Neutrophil (primary cell): ENCODE measurements at regions not wholly inside any gene's neighbourhood (a gene's known extent, or its start where the extent isn't known, plus 50 kb on each side); places are given as distances from the start of the nearest gene placed in this dataset.

Experiments
- H3K27ac ChIP-seq: fragments of 200-600 bp; sonication (generic); 2 replicates; pipeline ENCODE4 v1.5.1; 2016; ENCODE audit warnings: mild to moderate bottlenecking, moderate library complexity
- H3K27me3 ChIP-seq: fragments of 200-600 bp; sonication (generic); 2 replicates; pipeline ENCODE4 v1.6.0; 2016; ENCODE audit warnings: mild to moderate bottlenecking
- H3K36me3 ChIP-seq: fragments of 200-600 bp; sonication (generic); 2 replicates; pipeline ENCODE4 v1.5.1; 2017
- H3K4me1 ChIP-seq, 2 experiments: fragments of 200-600 bp in 1 of 2; sonication (generic) in 1 of 2; 1 replicate in 1 of 2; 2 replicates in 1 of 2; pipeline versions ENCODE4 v1.5.1 to v1.6.1; 2013 to 2016; ENCODE audit warnings: low read depth in 1 of 2, low read length in 1 of 2, mild to moderate bottlenecking in 1 of 2, moderate library complexity in 1 of 2; ENCODE audit not compliant: control insufficient read depth in 1 of 2, insufficient read depth in 1 of 2
- H3K4me3 ChIP-seq, 2 experiments: fragments of 200-600 bp in 1 of 2; sonication (generic) in 1 of 2; 1 replicate in 1 of 2; 2 replicates in 1 of 2; pipeline ENCODE4 v1.5.1; 2013 to 2016; ENCODE audit warnings: low read depth in 1 of 2, low read length in 1 of 2, mild to moderate bottlenecking in 1 of 2, moderate library complexity in 1 of 2
- H3K9me3 ChIP-seq: fragments of 200-600 bp; sonication (generic); 2 replicates; pipeline ENCODE4 v1.5.1; 2016
- TF ChIP-seq, protein P1 (sequence below): fragments of 200-600 bp; sonication (generic); IDR thresholded peaks from 2 replicates; pipeline ENCODE4 v1.5.1; 2016; ENCODE audit warnings: antibody characterized with exemption

DNA sequence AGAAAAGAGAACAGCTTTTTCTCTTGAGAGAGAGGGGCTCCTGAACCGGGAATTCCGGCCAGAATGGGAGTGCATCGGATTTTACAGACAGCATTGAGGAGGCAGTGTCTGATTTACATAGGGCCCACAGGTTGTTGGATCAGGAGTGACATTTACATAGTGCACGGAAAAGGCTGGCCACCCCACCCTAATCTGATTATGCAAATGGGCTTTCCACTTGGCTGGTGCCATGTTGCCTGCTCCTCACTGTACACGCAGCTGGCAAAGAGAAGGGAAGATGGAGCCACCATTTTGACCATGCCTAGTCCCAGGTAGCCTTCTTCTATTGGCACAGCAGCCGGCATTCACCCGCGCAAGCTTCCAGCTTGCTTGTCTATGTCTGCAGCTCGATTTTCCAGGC is 77.5 kb upstream of the FAM171A1 start:
- no peak overlapping the region for H3K27ac ChIP-seq
- no peaks in the 10 kb centered on the region for H3K4me1 ChIP-seq
- peaks cover 21% of the 10 kb centered on the region for H3K27me3 ChIP-seq
- H3K9me3 ChIP-seq = no peaks in the 10 kb centered on the region
- H3K4me3 ChIP-seq = no peak overlapping the region
- no peaks in the 10 kb centered on the region for H3K36me3 ChIP-seq
- TF ChIP-seq, protein P1, sequence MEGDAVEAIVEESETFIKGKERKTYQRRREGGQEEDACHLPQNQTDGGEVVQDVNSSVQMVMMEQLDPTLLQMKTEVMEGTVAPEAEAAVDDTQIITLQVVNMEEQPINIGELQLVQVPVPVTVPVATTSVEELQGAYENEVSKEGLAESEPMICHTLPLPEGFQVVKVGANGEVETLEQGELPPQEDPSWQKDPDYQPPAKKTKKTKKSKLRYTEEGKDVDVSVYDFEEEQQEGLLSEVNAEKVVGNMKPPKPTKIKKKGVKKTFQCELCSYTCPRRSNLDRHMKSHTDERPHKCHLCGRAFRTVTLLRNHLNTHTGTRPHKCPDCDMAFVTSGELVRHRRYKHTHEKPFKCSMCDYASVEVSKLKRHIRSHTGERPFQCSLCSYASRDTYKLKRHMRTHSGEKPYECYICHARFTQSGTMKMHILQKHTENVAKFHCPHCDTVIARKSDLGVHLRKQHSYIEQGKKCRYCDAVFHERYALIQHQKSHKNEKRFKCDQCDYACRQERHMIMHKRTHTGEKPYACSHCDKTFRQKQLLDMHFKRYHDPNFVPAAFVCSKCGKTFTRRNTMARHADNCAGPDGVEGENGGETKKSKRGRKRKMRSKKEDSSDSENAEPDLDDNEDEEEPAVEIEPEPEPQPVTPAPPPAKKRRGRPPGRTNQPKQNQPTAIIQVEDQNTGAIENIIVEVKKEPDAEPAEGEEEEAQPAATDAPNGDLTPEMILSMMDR = no peak

DNA sequence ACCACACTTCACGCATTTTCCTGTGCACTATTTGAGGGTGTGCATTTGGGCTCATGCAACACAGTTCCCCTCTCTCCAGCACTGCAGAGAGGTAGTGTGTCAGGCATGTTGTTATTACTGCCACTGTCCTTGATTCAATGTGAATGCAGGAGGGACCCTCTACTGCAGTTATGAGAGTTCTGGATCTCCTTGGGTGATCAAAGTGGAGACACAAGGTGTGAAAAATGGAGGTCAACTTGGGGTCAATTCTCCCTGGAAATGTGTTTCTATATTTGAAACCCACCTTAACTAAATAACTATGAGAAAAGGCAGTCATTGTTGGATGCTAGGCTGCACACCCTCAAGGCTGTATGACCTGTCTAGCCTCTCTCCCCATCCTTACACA is 73.9 kb upstream of the FAM171A1 start:
- Histone ChIP-seq H3K4me1 (no peaks in the 10 kb centered on the region), H3K4me3 (no peak overlapping the region), H3K9me3 (no peaks in the 10 kb centered on the region), H3K27ac (no peak overlapping the region), H3K36me3 (no peaks in the 10 kb centered on the region), H3K27me3 (peaks cover 27% of the 10 kb centered on the region)
- TF ChIP-seq, protein P1 = no peak

GRCh38 chr10:15444105-15445005 is 73.3 kb upstream of the FAM171A1 start:
- Histone ChIP-seq H3K4me1 (no peaks in the 10 kb centered on the region), H3K4me3 (no peak overlapping the region), H3K27ac (no peak overlapping the region), H3K27me3 (peaks cover 34% of the 10 kb centered on the region), H3K36me3 (no peaks in the 10 kb centered on the region), H3K9me3 (no peaks in the 10 kb centered on the region)
- TF ChIP-seq, protein P1 = no peak

DNA sequence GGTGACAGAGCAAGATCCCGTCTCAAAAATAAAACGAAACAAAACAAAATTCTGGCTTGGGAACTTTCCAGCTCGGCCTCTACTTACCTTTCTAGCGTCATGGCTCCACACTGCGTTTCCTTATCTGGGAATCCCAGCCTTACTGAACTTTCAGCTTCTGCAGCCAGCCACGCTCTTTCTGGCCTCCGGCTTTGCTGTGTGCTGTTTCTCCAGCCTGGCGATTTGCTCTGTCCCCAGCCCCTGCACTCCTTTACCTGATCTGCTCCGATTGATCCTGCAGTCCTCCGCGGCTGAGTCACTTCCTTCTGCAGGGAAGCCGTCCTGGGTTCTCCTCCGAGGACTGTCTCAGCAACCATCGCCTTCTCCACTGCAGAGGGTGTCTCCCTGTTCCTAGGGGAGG is 71.0 kb upstream of the FAM171A1 start:
- no peak overlapping the region for H3K4me3 ChIP-seq
- H3K4me1 ChIP-seq = no peaks in the 10 kb centered on the region
- no peak overlapping the region for H3K27ac ChIP-seq
- peaks cover 49% of the 10 kb centered on the region for H3K27me3 ChIP-seq
- H3K9me3 ChIP-seq = no peaks in the 10 kb centered on the region
- TF ChIP-seq, protein P1 = no peak
- no peaks in the 10 kb centered on the region for H3K36me3 ChIP-seq

GRCh38 chr10:15440204-15440711 is 69.2 kb upstream of the FAM171A1 start:
- TF ChIP-seq, protein P1 = no peak
- Histone ChIP-seq H3K4me1 (no peaks in the 10 kb centered on the region), H3K27me3 (peaks cover 54% of the 10 kb centered on the region), H3K36me3 (no peaks in the 10 kb centered on the region), H3K27ac (no peak overlapping the region), H3K4me3 (no peak overlapping the region), H3K9me3 (no peaks in the 10 kb centered on the region)
